ENCODE measurements at regions not wholly inside any gene's neighbourhood (a gene's known extent, or its start where the extent isn't known, plus 50 kb on each side); places are given as distances from the start of the nearest gene placed in this dataset.

- TF ChIP-seq CTCF (IDR thresholded peaks at IDR 0.05) (no peak), POLR2A (IDR thresholded peaks at IDR 0.05) (no peak)
Measured at GRCh38 chr6:15713325-15713724, 50.5 kb upstream of the DTNBP1 start.

All from stomach (tissue), 4 donors.